Fibroblast of skin of right quadriceps (primary cell): ENCODE measurements at regions not wholly inside any gene's neighbourhood (a gene's known extent, or its start where the extent isn't known, plus 50 kb on each side); places are given as distances from the start of the nearest gene placed in this dataset.
A peak's percentile ranks its signal among the peaks of the same experiment; 100 is the strongest.

Experiments used
- DNase-seq: peaks from one replicate; pipeline ENCODE4 v3.0.0-alpha.2; 2013

DNA sequence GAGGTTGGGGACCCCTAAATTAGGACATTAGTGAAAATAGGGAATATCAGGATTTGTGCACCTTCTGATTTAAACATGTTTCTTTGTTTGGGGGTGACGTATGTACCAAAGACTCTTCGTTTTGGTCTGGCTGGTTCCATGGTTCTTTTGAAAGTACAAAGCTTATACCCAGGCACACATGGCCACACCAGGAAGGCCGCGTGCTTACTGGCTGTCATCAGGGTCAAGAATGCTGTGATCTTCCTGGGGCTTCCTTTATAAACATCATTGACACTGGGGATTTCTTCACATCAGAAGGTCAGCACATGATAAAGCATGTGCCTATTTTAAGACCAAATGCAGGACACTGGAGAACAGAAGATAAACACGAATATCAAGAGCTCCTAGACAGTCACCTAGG, 230.6 kb upstream of the ID2 start:
- no peak for DNase-seq

DNA sequence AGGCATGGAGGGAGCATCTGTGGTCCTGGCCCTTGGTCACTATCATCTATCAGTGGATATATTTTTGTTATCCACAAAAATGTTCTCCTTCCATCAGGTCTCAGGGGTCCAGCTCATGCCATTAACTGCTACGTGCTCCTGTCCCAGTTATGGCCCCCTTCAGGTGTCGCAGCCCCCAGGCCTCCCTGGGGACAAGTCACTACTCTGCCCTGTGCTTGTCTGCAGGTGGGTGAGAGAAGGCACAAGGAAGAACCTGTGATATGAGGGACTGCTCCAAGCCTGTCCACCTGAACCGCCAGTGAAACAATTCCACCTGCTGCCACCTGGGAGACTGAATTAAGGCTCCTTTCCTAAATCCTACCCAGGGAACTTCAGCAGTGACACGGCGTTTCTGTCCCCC, 229.6 kb upstream of the ID2 start:
- DNase-seq, result no peak

DNA sequence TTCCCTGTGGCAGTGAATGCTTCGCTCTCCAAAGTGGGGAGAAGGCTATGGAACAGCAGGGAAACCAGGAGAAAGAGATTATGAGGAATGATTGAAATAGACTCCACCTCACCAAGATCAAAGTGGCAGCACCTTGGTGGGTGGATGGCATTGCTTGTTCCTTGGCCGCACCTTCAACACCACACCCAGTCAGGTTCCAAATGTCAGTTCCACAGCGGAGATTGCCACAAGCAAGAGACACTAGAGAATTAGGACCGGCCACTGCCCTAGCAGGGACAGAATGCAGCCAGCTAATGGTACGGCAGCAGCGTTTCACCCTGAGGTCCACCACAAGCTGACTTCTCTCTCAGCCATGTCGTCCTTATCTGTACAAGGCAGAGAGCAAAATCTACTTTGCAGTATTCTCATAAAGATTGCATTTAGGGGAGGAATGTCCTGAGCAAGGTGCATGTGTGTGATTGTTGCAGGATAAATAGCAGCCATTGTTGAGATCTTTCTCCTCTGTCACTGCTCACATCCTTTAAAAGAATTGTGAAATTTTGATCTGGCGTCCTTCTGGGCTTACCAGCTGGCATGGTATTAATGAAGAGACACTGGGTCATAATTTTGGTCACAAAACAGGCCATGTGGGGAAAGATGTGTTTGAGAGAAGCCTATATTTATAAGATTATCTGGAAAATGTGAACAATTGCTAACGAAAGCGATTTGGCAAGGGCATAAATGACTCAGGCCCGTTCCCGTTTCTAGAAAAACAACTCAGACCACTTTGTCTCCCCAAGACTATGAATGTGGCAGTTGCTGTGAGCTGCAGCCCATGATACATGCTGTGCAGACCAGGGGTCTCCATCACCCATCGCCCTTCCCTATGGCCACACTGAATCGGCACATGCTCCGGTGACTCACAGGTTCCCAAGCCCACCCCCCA, 228.6 kb upstream of the ID2 start:
- DNase-seq, result no peak

DNA sequence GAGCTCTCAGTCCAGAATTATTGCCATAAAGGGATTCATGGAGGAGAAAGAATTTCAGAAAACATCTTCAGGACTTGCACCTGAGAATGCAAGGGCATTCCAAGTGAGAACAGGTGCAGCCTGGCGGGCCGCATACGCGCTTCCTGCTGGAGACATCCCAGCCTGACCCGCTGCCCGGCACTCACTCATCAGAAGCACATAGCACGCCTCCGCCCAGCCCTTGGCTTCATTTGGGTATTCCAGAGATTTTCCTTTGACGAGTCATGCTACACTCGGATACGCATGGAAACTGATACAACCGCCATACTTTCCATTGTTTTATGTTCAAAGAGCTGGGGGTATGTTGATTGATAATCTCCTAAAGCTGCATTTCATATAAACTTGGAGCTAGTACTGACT, 228.0 kb upstream of the ID2 start:
- peak; percentile 30 for DNase-seq

DNA sequence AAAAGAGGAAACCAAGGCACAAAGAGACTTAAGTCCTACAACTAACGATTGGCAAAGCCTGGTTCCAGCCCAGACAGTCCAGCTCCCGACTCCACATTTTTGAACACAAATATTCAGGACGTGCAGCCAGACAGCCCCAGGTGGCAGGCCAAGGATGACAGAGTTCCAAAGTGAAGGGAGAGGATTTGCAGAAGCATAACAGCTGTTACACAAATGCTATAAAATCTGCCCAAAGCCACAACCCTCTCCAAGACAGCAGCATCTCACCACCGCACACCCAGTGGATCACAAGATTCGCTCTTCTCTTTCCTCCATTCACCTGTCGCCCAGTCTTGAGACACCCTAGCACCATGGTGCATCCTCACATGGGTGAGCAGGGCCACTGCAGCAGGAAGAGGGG, 227.1 kb upstream of the ID2 start:
- no peak for DNase-seq

DNA sequence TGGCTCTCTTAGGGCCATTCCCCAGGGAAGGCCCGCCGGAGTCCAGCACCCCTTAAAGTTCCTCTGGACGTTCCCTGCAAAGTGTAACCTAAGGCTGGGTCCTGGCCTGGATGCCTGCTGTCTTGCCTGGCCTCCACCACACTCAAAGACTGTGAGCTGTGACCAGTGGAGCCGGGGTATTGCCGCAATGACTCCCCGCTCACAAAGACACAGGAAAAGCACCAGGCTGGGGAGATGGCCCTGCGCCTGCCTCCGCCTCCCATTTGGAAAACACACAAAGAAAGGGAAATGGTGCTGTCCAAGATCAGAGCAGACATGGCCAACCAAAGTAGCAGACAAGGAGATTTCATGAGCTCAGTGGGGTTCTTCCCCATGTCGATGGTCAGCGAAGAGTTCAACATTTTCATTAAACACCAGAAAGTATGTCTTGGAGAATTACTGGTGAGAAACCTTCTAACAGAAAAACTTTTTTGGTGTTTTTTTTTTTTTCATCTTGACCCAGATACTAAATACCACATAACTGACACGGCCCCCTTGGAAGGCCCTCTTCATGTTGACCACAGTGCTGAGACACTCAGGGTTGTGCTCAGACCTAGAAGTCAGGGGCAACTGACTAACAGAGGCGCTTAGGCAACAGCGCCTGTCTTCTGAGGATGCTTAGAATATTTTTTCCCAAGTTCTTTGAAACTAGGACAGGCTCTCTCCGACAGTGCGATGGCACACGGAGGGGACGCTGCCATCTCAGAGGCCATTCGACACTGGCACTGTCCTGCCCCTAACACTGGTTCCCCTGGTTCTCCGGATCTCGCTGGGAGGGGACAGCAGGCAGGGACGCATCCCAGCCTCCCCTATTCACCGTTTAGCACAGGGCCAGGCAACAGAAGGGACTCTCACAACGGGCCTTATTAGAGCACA, 226.4 kb upstream of the ID2 start:
- no peak for DNase-seq

DNA sequence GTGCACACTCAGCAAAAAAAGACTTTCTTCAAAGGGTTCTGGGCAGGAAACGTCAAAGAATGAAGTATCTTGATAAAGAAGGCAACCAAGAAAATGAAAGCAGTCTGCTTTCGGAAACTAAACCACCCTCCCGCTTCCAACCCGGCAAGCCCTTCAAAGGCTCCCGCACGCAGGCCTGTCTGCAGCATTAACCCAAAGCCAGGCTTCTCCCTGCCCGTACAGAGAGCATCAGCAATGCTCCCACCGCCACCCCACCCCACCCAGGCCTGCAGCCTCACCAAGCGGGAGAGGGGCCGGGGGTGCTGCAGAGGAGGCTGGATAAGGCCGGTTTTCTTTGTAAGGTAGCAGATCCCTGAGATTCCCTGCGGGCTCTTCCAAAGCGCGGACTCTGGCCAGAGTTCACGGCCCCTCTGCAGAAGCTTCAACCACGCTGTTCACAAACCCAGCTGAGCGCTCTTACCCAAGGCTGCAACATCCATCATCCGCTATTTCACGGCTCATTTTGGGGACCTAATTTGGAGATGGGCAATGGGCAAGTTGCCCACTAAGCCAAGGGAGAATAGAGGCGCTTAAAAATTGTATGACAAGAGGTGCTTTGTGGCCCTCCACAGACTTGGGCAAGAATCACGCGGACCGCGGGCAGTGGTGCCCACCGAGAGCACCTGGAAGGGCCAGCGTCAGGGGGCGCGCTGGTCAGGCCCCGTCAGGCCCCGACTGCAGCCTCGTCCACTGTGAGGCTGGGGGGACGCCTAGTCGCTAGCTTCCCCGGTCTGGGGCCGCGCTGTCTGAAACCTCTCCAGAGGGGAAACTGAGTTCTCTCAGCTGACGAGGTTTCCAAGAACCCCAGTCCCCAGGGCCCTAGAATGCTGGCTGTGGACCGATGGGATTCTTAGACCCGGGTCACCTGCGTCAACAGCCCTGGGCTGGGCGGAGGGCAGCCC, 225.4 kb upstream of the ID2 start:
- no peak for DNase-seq

DNA sequence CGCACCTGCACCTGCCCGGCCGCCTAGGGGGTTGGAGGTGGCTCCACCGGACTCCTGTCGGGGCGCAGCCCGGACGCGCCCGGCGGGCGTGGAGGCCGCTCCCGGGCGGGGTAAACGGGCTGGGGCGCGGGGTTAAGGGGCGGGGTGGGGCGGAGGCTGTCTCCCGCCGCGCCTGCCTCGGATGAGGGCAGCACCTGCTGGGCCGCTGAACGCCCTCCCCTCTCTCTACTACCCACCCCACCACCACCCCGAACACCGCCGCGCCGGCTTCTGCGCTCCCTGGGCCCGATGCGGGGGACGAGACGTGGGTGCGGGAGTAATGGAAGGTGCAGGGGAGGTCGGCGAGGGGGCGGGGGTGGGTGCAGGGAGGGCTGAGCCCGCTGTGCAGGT, 224.8 kb upstream of the ID2 start:
- DNase-seq, result no peak

DNA sequence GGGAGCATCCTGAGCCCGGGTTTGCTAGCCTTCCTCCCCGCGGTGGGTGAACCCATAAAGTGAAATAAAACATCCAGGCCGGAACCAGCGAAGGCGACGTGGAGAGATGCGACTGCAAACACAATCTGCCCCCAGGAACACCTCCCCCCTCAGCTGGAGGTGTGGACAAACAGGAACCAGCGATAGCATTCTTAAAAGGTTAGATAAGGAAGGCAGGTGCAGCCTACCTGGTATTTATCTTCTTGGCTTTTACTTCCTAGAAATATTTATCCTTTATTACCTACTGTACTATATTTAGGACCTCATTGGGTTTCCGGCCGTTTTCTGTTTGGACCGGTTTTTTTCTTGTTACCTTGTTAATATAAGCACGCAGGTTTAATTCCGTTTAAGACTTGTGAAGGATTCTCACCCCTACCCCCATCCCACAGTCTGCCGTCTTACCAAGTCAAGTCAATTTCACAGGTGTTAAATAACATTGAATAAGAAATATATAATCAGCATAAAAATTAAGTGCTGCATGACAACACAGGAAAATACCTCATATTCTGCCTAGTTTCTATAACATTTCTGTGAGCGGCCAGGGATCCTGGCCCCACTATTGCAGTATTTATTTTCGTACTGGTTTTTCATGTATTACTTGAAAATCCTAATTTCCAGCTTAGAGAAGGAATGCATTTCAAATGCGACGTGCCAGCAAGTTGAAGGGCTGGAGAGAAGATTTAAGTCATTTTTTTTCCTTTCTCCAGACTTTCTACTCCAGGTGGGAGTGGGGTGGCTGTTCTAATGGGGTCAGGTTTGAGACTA, 224.0 kb upstream of the ID2 start:
- no peak for DNase-seq

DNA sequence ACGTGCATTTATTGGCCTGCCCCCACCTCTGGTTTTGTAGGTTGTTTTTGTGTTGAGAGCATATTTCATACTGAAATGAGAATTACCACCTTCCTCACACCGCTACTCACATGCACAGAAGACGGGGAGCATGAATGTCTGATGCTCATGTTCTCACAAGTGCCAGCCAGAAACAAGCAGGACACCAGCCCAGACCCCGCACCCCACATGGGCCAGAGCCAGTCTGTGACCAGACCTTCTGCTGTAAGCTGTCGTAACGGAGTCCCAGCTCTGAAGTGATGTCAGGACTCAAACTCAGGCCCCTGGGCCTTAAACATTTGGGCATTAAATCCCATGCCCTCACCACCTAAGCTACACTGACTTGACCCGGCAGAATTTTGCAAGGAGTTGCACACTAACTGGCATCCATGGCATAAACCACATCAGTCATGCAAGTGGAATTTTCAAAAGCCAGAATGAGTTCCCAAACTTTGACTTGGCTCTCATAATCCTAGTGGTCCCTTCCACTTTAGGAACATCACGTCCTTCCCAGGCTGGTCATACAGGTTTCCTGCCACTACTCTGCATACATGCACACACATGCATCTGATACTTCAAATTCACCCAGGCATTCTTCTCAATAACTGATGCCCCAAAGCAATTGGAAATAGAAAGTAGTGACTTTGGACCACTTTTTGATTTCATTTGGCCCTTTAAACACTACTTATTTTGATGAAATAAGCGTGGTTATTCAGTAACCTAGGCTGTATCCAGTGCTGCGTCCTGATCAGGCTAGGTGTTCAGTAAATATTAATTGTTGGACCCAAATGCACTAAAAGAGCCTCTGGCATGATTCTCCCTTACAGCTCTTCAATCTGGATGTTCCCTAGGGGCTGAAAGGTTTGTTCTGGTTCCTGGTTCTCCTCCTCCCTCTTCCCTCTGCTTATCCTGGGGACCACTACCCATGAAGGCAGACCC, 223.1 kb upstream of the ID2 start:
- no peak for DNase-seq

DNA sequence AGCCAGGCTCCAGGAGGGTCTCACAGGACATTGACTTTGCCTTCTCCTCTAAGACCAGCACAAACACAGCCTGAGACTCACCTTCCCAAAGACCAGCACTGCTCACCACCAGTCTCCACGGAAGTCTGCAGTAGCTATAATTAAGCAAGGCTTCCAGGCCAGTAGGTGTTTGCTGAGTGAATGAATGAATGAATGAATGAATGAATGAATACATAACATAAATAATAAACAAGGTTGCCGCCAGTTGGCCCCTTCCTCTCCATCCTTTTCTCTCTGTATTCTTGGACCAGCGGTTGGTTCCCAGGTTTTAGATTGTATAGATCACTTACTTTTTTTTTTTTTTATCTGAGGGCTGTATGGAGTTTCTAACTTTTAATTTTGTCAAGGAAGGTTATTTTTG, 222.4 kb upstream of the ID2 start:
- DNase-seq, result no peak

DNA sequence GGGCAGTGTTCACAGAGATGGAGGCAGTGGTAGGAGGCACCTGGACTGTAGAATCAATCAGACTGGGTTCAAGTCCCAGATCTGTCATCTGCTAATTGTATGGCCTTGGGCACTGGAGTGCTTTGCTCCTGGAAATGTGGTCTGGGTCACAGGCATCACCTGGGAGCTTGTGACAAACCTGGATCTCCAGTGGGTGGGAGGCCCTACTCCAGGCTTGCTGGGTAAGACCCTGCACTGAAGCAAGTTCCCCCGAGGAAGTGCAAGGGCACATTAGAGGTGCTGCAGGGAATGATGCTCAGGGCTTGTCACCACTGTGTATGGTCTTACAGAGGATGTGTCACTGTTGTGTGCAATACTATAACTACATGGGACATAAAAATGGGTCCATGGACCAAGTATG, 220.5 kb upstream of the ID2 start:
- DNase-seq, result no peak

DNA sequence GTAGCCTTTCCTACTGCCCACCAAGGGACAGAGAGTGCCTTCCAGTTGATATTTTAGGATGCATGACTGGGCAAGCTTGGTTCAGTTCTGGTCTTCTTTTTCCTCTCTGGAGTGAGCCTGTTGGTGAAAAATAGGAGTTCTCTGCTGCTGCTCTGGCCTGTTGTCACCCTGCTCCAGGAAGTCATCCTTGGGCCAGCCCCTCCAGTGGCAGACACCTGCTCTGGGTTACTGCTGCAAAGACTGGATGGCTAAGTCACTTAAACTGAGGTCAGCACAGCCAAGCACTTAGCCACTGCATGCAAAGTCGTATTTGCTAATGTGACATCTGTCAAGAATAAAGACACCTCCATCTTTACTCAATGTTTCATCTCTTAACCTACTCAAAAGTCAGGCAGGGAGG, 219.6 kb upstream of the ID2 start:
- DNase-seq, result no peak

DNA sequence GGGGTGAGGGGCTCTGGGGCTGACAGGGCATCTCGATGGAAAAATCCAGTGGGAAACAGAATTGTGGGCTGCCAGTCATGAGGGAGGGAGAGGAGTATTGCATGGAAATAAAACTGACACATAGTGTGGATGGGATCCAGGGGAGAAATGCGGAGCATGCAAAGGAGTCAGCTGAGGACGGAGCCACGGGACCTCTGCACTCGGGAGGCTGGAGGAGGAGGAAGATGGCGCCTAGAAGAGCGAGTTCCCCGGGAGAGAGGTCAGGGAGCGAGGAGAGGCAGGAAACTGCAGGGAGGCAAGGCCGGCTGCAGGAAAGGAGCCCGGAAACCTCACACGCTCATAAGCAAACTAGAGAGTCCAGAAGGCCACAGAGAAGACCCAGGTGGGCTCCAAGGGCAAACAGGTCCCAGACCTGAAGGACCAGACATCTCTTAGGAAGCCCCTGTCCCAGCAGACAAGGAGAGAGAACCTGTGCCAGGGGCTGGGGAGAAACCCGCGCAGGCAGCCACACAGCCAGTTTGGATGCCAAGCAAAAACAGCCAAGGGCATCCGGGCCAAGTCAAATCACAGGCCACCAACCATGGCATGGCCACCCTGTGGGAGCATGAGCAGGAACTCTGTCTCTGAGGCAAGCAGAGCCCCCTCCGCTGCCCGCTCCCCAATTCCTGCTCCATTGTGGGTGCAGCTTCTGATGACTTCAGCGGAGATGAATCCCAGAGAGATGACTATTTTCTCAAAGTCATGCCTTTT, 218.8 kb upstream of the ID2 start:
- no peak for DNase-seq

DNA sequence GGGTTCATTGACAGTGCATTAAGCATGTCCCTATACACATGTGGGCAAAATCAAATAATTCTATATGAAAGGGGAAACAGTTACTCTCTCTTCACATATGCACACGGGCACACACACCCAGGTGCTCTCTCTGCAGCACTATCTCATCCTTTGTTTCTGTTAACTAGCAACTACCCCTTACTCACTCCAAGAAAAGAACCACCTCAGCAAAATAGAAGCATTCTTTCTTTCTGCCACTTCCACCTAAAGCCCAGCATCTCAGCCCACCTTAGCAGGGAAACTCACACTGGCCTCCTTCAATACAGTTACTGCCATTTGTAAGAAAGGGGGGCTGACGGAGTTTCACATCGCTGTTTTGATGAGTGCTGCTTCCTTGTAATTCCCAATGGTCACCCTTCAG, 216.3 kb upstream of the ID2 start:
- DNase-seq, result no peak

DNA sequence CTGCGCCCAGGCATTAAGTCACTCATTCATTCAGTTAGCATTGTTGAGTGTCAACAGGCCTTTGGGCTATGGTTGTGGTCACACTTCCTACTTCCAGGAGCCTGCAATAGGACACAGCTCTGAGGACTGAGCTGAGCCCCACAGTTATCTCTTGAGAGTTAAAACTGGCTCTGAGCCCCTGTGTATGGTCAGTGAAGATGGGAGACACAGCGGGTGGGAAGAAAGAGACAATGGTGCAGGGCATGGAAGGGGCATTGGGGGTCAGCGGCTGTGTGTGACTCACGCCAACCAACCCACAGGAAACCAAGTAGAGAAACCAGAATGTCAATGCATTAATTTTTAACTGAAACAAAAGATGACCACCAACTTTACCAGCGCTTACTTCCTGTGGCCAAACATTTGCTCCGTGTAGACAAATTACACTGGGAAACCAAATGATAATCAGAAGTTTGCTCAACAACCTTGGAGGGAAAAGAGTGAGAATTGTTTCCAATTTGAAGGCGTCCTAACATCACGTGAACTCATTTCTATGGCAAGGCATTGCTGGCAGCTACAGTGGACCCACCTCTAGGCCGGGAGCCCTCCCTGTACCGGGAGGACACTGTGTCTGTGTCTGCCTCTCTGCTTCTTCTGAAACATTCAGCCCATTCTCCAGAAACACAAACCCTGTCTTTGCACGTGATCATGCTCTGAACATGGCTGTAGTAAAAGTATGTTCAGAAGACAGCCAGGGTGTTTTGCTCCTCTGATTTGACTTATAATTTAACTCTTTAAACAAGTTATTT, 212.0 kb upstream of the ID2 start:
- no peak for DNase-seq

DNA sequence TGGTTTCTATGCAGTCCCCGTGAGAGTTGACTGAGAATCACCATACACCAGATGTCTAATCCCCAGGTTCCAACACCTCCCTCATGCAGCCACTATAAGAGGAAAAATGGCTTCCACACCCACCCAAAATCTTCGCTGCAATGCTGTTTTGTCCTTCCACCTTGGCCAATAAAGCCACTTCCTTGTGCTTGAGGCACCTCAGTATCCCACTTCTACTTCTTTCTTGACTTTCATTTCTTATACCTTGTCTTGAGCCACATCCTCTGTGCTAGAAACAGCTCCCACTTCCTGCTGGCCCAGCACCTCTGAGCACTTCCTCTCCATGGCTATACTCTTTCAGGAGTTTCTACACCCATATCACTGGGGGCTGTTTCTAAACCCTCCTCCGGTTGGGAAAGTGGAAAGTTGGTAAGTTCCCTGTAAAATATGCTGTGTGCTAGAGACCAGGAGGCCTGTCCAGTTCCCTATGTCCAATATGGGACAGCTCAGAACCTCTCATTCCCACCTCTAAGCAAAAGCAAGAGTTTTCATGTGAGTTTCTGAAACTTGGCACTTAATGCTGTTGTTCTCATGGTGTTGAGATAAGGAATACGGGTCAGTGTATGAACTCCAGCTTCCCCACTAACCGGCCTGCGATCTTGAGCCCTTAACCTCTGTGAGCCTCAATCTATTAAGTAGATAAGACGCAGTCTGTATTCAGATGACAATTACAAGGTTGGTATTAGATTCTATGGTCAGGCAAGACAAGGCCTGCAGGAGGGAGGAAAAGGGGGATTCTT, 209.1 kb upstream of the ID2 start:
- no peak for DNase-seq

DNA sequence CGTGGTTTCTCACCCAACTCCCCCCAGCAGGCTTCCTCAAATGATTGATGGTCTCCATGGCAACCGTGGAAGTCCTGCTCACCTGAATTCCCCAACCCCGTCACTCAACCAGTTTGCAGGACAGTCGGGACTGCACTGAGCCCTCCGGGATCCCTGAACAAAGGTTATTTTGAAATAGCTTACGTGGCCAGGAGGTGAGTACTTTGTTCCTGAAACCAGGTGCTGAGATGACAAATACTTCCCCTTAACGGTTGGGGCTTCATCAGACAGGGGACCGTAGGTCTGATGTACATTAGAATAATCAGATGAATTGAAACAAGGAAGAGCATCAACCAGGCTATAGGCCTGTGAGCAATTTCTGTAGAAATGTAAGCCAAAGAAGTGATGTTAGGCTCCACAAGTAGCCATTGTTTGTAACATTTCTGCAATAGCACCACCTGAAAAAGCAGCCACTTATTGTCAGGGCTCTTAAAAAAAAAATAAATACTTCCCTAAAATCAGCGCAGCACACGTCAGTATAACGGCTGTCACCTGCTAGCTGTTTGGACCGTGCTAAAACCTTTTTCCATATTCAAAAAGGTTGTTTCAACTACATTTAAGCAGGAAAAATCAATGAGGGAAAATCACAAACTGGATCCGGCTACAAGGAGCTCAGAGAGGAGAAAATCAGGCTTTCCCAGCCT, 206.4 kb upstream of the ID2 start:
- DNase-seq, result no peak
